Upper lobe of left lung (tissue), 6 donors: ENCODE measurements at regions not wholly inside any gene's neighbourhood (a gene's known extent, or its start where the extent isn't known, plus 50 kb on each side); places are given as distances from the start of the nearest gene placed in this dataset.

ENCODE experiments used
- ATAC-seq, 2 donors: fragments of 200-7000 bp; cut with Tn5 transposase; one replicate each; pipeline ENCODE4 v1.9.1; 2022; ENCODE audit warnings: mild to moderate bottlenecking in 2 of 2, moderate library complexity in 2 of 2; ENCODE audit not compliant: low FRiP score in 2 of 2
- DNase-seq, 2 donors: peaks; one replicate each; pipeline ENCODE4 v3.0.0-alpha.2; 2019 to 2020
- H3K27ac ChIP-seq, 4 donors: fragments of 200-600 bp; sonication (generic); one replicate each; pipeline ENCODE4 v1.5.1; 2016 to 2019
- H3K27me3 ChIP-seq, 4 donors: fragments of 200-600 bp; sonication (generic); one replicate each; pipeline ENCODE4 v1.5.1; 2017 to 2019
- H3K36me3 ChIP-seq, 4 donors: fragments of 200-600 bp; sonication (generic); one replicate each; pipeline ENCODE4 v1.5.1; 2016 to 2019
- H3K4me1 ChIP-seq, 4 donors: fragments of 200-600 bp; sonication (generic); one replicate each; pipeline ENCODE4 v1.5.1; 2018 to 2019
- H3K4me3 ChIP-seq, 4 donors: fragments of 200-600 bp; sonication (generic); one replicate each; pipeline ENCODE4 v1.5.1; 2017 to 2019; ENCODE audit warnings: mild to moderate bottlenecking in 2 of 4, moderate library complexity in 1 of 4
- H3K9me3 ChIP-seq, 4 donors: fragments of 200-600 bp; sonication (generic); one replicate each; pipeline ENCODE4 v1.5.1; 2018 to 2019
- EP300 ChIP-seq, 4 donors: sonication (generic); formaldehyde crosslinking; IDR thresholded peaks; one replicate each; pipeline ENCODE4 v1.5.1; 2017; ENCODE audit warnings: antibody characterized with exemption in 4 of 4, control low read depth in 2 of 4
- POLR2A ChIP-seq, 4 donors: fragments of 450-650 bp; IDR thresholded peaks; one replicate each; pipeline ENCODE4 v1.5.1; 2016 to 2017; ENCODE audit warnings: antibody characterized with exemption in 4 of 4, mild to moderate bottlenecking in 2 of 4
- POLR2AphosphoS5 ChIP-seq, 2 donors: sonication (generic); formaldehyde crosslinking; IDR thresholded peaks; one replicate each; pipeline ENCODE4 v1.5.1; 2017; ENCODE audit warnings: antibody characterized with exemption in 2 of 2
- WGBS, 2 donors: methylation state at CpG; one replicate each; pipeline ENCODE4 v1.1.5; 2017 to 2018; 5-methylcytosine and 5-hydroxymethylcytosine counted together
- TF ChIP-seq, protein P1 (sequence below), 6 experiments: fragments of 450-650 bp in 4 of 6; fragments of 200-600 bp in 2 of 6; sonication (generic) in 2 of 6; IDR thresholded peaks; one replicate each; pipeline ENCODE4 v1.5.1; 2016 to 2019; ENCODE audit warnings: antibody characterized with exemption in 6 of 6
- donor health status: DM: no; HTN: no; CAD: no; lungs with moderate emphysema.
- donor health status: DM: no; HTN: yes; CAD: no; lungs with severe emphysema.

DNA sequence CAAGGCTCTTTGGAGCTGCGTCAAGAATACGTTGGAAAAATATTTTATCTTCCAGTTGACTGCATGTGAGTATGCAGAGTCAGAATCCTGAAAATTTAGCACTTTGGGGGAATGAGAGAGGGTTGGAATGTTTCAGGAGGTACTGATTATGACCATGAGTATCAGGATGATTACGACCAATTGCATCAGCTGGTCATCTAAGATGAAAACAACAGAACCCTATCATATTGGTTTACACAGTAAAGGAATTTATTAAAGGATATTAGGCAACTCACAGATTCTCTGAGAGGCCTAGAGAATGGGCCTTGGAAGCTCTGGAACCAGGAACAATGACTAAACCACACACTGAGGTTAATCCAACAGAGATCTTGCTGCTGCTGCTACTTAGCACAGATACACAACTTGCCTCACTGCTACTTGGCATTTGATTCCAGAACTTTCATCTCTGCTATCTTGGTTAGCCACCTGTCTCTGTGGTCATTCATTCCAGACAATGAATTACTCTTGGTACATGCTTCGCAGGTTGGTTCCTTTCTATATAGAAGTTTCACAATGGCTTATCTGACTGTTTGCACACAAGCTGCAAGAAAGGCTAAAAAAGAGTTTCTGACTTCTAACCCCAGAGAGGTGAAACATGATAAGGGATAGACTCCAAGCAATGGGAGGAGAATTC is 68.0 kb upstream of the CTTNBP2 start:
- DNase-seq (no peak), ATAC-seq (no peak)
- no peaks in the 10 kb centered on the region for H3K9me3 ChIP-seq
- no peak overlapping the region for H3K4me3 ChIP-seq
- no peak for TF ChIP-seq POLR2A (IDR thresholded peaks at IDR 0.05)
- no peak for TF ChIP-seq EP300 (IDR thresholded peaks at IDR 0.05)
- no peak for TF ChIP-seq POLR2AphosphoS5 (IDR thresholded peaks at IDR 0.05)
- TF ChIP-seq, protein P1, sequence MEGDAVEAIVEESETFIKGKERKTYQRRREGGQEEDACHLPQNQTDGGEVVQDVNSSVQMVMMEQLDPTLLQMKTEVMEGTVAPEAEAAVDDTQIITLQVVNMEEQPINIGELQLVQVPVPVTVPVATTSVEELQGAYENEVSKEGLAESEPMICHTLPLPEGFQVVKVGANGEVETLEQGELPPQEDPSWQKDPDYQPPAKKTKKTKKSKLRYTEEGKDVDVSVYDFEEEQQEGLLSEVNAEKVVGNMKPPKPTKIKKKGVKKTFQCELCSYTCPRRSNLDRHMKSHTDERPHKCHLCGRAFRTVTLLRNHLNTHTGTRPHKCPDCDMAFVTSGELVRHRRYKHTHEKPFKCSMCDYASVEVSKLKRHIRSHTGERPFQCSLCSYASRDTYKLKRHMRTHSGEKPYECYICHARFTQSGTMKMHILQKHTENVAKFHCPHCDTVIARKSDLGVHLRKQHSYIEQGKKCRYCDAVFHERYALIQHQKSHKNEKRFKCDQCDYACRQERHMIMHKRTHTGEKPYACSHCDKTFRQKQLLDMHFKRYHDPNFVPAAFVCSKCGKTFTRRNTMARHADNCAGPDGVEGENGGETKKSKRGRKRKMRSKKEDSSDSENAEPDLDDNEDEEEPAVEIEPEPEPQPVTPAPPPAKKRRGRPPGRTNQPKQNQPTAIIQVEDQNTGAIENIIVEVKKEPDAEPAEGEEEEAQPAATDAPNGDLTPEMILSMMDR (IDR thresholded peaks at IDR 0.05), result no peak
- 91 to 96% methylated on average over 4 of the region's 4 CpGs for WGBS, 2 donors
- H3K27me3 ChIP-seq, result no peaks in the 10 kb centered on the region
- no peak overlapping the region for H3K27ac ChIP-seq
- H3K36me3 ChIP-seq, result no peaks in the 10 kb centered on the region
- H3K4me1 ChIP-seq, result no peaks in the 10 kb centered on the region

DNA sequence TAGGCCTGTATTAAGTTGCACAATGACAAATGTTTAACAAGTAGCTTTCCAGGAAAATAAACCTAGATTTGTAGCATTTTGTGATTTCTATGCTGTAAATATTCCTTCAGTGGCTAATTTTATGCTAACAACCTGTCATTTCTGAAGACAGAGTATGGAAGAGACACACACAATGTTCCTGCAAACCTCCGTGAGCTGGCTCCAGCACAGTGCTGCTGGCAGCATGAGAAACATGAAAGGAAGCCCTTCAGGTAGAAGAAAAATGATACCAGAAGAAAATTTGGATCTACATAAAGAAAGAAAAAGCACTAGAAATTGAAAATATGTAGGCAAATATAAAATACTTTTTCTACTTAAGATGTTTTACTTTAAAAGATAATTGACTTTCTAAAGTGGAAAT is 69.5 kb upstream of the CTTNBP2 start:
- ATAC-seq (no peak), DNase-seq (no peak)
- WGBS, 2 donors, result 86 to 94% methylated on average over 1 of the region's 1 CpG
- H3K27me3 ChIP-seq, result no peaks in the 10 kb centered on the region
- H3K27ac ChIP-seq, result no peak overlapping the region
- H3K36me3 ChIP-seq, result no peaks in the 10 kb centered on the region
- no peaks in the 10 kb centered on the region for H3K9me3 ChIP-seq
- TF ChIP-seq POLR2A (IDR thresholded peaks at IDR 0.05) (no peak), EP300 (IDR thresholded peaks at IDR 0.05) (no peak), POLR2AphosphoS5 (IDR thresholded peaks at IDR 0.05) (no peak)
- no peak overlapping the region for H3K4me3 ChIP-seq
- no peaks in the 10 kb centered on the region for H3K4me1 ChIP-seq

DNA sequence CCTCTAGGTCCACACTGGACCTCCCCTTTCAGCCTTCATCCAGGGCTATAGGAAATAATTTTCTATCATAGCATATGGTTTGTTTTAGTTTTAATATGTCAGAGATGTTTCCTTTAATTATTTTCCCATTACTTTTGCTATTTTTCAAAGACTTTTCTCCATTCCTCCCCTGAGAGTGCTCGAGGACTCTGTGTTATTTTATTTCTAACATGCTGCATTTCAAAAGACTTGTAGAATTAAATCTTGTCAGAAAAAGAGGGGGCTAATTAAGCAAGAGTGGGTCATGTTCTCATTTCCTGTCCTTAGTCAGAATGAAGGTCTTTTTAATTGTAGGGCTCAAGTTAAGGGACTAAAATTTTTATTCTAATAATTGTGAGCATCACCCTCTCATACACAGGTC is 71.6 kb upstream of the CTTNBP2 start:
- no peak overlapping the region for H3K4me3 ChIP-seq
- DNase-seq (no peak), ATAC-seq (no peak)
- no peaks in the 10 kb centered on the region for H3K9me3 ChIP-seq
- H3K27ac ChIP-seq, result no peak overlapping the region
- H3K36me3 ChIP-seq, result no peaks in the 10 kb centered on the region
- H3K4me1 ChIP-seq, result no peaks in the 10 kb centered on the region
- TF ChIP-seq POLR2AphosphoS5 (IDR thresholded peaks at IDR 0.05) (no peak), POLR2A (IDR thresholded peaks at IDR 0.05) (no peak), EP300 (IDR thresholded peaks at IDR 0.05) (no peak)
- TF ChIP-seq, protein P1 (IDR thresholded peaks at IDR 0.05), result no peak
- WGBS, 2 donors, result 52 to 71% methylated on average over 1 of the region's 1 CpG
- no peaks in the 10 kb centered on the region for H3K27me3 ChIP-seq

GRCh38 chr7:117946151-117946633 is 73.0 kb upstream of the CTTNBP2 start:
- Histone ChIP-seq H3K4me3 (no peak overlapping the region), H3K36me3 (no peaks in the 10 kb centered on the region), H3K9me3 (no peaks in the 10 kb centered on the region), H3K27ac (no peak overlapping the region), H3K4me1 (no peaks in the 10 kb centered on the region), H3K27me3 (no peaks in the 10 kb centered on the region)
- ATAC-seq (no peak), DNase-seq (no peak)
- TF ChIP-seq POLR2AphosphoS5 (IDR thresholded peaks at IDR 0.05) (no peak), POLR2A (IDR thresholded peaks at IDR 0.05) (no peak), EP300 (IDR thresholded peaks at IDR 0.05) (no peak)
- TF ChIP-seq, protein P1 (IDR thresholded peaks at IDR 0.05), result no peak
- 67% methylated on average over 2 of the region's 2 CpGs for WGBS, 2 donors

DNA sequence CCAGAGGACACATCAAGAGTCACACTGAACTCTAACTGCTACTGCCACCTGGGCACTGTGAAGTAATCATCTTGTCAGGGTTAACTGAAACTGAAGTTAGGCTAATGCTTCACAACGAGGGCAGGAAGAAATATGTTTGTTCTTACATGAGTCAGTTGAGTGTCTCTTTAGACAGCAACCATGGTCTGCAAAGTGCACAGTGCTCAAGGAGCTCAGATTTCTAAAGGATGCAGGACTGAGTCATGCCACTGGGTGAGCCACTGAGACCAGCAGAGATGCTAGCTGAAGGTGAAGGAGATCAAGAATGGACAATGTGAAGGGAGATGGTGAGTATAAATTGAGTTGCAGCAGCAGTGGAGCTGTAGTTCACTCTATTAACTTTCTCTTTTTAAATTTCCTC is 76.0 kb upstream of the CTTNBP2 start:
- Histone ChIP-seq H3K9me3 (no peaks in the 10 kb centered on the region), H3K4me3 (no peak overlapping the region), H3K27ac (no peak overlapping the region), H3K36me3 (no peaks in the 10 kb centered on the region), H3K4me1 (no peaks in the 10 kb centered on the region), H3K27me3 (no peaks in the 10 kb centered on the region)
- DNase-seq (no peak), ATAC-seq (no peak)
- TF ChIP-seq, protein P1 (IDR thresholded peaks at IDR 0.05), result no peak
- no peak for TF ChIP-seq EP300 (IDR thresholded peaks at IDR 0.05)
- 32 to 60% methylated on average over 1 of the region's 1 CpG for WGBS, 2 donors
